Suprapubic skin (tissue), 4 donors: ENCODE measurements at regions not wholly inside any gene's neighbourhood (a gene's known extent, or its start where the extent isn't known, plus 50 kb on each side); places are given as distances from the start of the nearest gene placed in this dataset.

Experiments used
- EP300 ChIP-seq: sonication (generic); formaldehyde crosslinking; IDR thresholded peaks from one replicate; pipeline ENCODE4 v1.6.1; 2017; ENCODE audit warnings: antibody characterized with exemption
- POLR2A ChIP-seq, 2 donors: fragments of 450-650 bp; IDR thresholded peaks; one replicate each; pipeline ENCODE4 v1.6.1; 2017; ENCODE audit warnings: antibody characterized with exemption in 2 of 2, mild to moderate bottlenecking in 2 of 2, moderate library complexity in 2 of 2
- POLR2AphosphoS5 ChIP-seq, 3 donors: sonication (generic); formaldehyde crosslinking; IDR thresholded peaks; one replicate each; pipeline ENCODE4 v1.6.1; 2017; ENCODE audit warnings: antibody characterized with exemption in 3 of 3
- TF ChIP-seq, protein P1 (sequence below), 2 donors: fragments of 200-600 bp in 1 of 2; fragments of 450-650 bp in 1 of 2; sonication (generic) in 1 of 2; IDR thresholded peaks; one replicate each; pipeline ENCODE4 v1.5.1; 2016 to 2019; ENCODE audit warnings: antibody characterized with exemption in 2 of 2, mild to moderate bottlenecking in 1 of 2, moderate library complexity in 1 of 2

- TF ChIP-seq, protein P1, sequence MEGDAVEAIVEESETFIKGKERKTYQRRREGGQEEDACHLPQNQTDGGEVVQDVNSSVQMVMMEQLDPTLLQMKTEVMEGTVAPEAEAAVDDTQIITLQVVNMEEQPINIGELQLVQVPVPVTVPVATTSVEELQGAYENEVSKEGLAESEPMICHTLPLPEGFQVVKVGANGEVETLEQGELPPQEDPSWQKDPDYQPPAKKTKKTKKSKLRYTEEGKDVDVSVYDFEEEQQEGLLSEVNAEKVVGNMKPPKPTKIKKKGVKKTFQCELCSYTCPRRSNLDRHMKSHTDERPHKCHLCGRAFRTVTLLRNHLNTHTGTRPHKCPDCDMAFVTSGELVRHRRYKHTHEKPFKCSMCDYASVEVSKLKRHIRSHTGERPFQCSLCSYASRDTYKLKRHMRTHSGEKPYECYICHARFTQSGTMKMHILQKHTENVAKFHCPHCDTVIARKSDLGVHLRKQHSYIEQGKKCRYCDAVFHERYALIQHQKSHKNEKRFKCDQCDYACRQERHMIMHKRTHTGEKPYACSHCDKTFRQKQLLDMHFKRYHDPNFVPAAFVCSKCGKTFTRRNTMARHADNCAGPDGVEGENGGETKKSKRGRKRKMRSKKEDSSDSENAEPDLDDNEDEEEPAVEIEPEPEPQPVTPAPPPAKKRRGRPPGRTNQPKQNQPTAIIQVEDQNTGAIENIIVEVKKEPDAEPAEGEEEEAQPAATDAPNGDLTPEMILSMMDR (IDR thresholded peaks at IDR 0.05) = no peak
- no peak for TF ChIP-seq EP300
- no peak for TF ChIP-seq POLR2AphosphoS5 (IDR thresholded peaks at IDR 0.05)
- no peak for TF ChIP-seq POLR2A (IDR thresholded peaks at IDR 0.05)
Observed at GRCh38 chr4:35182451-35182850, 1061.9 kb downstream of the ARAP2 start.
